PC-9 (cell line): ENCODE measurements at regions not wholly inside any gene's neighbourhood (a gene's known extent, or its start where the extent isn't known, plus 50 kb on each side); places are given as distances from the start of the nearest gene placed in this dataset.
A peak's percentile ranks its signal among the peaks of the same experiment; 100 is the strongest.

ENCODE experiments used
- BruUV-seq: library from RNA; stranded (reverse); fragments of 400-500 nt; replicated peaks from 2 replicates; lab custom pipeline; 2021; lab: Mats Ljungman, UMichigan
- CTCF ChIA-PET: fragments of 300-600 bp; sonication (Branson Sonifier 250); formaldehyde crosslinking; loops from one replicate; lab custom pipeline; 2022; ENCODE audit warnings: antibody characterized with exemption; lab: Charles Lee
- POLR2A ChIA-PET: fragments of 300-600 bp; sonication (Branson Sonifier 250); formaldehyde crosslinking; loops from one replicate; lab custom pipeline; 2022; ENCODE audit warnings: antibody characterized with exemption; ENCODE audit not compliant: unreplicated experiment; lab: Charles Lee
- DNase-seq, 2 experiments: peaks; one replicate each; pipeline versions ENCODE4 v3.0.0 to v3.0.0-alpha.2; 2015 to 2022; ENCODE audit warnings: mixed read lengths in 1 of 2
- H2AFZ ChIP-seq: fragments of 200-600 bp; sonication (generic); 2 replicates; pipeline ENCODE4 v1.8.1; 2017; ENCODE audit warnings: antibody characterized with exemption
- H3F3A ChIP-seq: fragments of 200-600 bp; sonication (generic); 2 replicates; pipeline ENCODE4 v1.8.1; 2017; ENCODE audit warnings: antibody characterized with exemption, mild to moderate bottlenecking, low read depth; ENCODE audit not compliant: insufficient read depth
- H3K27ac ChIP-seq: fragments of 200-600 bp; sonication (generic); 2 replicates; pipeline ENCODE4 v1.6.1; 2016; ENCODE audit warnings: mixed run types
- H3K27me3 ChIP-seq: fragments of 200-600 bp; sonication (generic); 2 replicates; pipeline ENCODE4 v1.6.1; 2016; ENCODE audit warnings: low read depth, mixed run types; ENCODE audit not compliant: insufficient read depth
- H3K36me3 ChIP-seq: fragments of 200-600 bp; sonication (generic); 2 replicates; pipeline ENCODE4 v1.6.1; 2016; ENCODE audit warnings: low read depth, mixed run types
- H3K4me1 ChIP-seq: fragments of 200-600 bp; sonication (generic); replicated peaks from 2 replicates; pipeline ENCODE4 v1.6.1; 2016; ENCODE audit warnings: mixed run types; ENCODE audit not compliant: insufficient read depth
- H3K4me2 ChIP-seq: fragments of 200-600 bp; sonication (generic); 2 replicates; pipeline ENCODE4 v1.6.1; 2017; ENCODE audit warnings: mixed run types
- H3K4me3 ChIP-seq: fragments of 200-600 bp; sonication (generic); 2 replicates; pipeline ENCODE4 v1.6.1; 2016; ENCODE audit warnings: mixed run types
- H3K79me2 ChIP-seq: fragments of 200-600 bp; sonication (generic); 2 replicates; pipeline ENCODE4 v1.6.1; 2017; ENCODE audit warnings: low read depth, mixed run types
- H3K9me2 ChIP-seq: fragments of 200-600 bp; sonication (generic); 2 replicates; pipeline ENCODE4 v1.8.1; 2017; ENCODE audit warnings: mild to moderate bottlenecking; ENCODE audit not compliant: insufficient read depth
- H3K9me3 ChIP-seq: fragments of 200-600 bp; sonication (generic); 2 replicates; pipeline ENCODE4 v1.8.1; 2016; ENCODE audit warnings: low read depth; ENCODE audit not compliant: insufficient read depth
- H4K20me1 ChIP-seq: fragments of 200-600 bp; sonication (generic); 2 replicates; pipeline ENCODE4 v1.8.1; 2017; ENCODE audit not compliant: insufficient read depth
- EZH2 ChIP-seq: fragments of 200-600 bp; sonication (generic); IDR thresholded peaks from 2 replicates; pipeline ENCODE4 v1.8.0; 2017; ENCODE audit warnings: antibody characterized with exemption, low read depth
- intact Hi-C: fragments of 100-400 bp; cut with micrococcal nuclease; formaldehyde crosslinking; loops from one replicate; pipeline ENCODE4 v1.10.0; 2022; ENCODE audit not compliant: unreplicated experiment
- TF ChIP-seq, protein P1 (sequence below): fragments of 200-600 bp; sonication (generic); conservative IDR thresholded peaks from 2 replicates; pipeline ENCODE4 v1.6.1; 2017; ENCODE audit warnings: mixed run types, antibody characterized with exemption, mild to moderate bottlenecking, moderate library complexity

DNA sequence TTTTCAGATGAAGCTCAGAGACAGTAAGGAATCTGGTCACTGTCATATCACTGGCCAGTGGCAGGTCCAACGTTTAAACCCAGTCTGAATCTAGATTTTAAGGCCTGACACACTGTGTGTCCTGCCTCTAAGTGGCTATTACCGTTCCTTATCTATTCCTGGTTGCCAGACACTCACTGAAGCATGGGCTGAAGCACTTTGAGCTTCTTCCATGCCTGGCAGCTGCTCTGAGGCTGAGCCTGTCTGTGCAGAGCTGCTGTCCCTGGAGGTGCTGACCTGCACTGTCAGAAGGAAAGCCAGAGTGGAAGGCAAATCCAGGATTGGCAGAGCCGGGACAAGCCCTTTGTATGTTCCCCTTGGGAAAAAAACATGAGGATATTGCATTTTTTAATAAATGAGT lies 109.2 kb upstream of the SLC7A1 start:
- no TSS peak for BruUV-seq
- peaks cover 26% of the 10 kb centered on the region for H3F3A ChIP-seq
- no peak overlapping the region for H3K4me3 ChIP-seq
- no peak for DNase-seq
- H3K4me2 ChIP-seq: no peak overlapping the region
- H4K20me1 ChIP-seq: no peaks in the 10 kb centered on the region
- peaks cover 19% of the 10 kb centered on the region for H3K4me1 ChIP-seq
- no peaks in the 10 kb centered on the region for H3K9me3 ChIP-seq
- ChIA-PET CTCF (no interaction called here), POLR2A (no interaction called here)
- TF ChIP-seq EZH2: no peak
- TF ChIP-seq, protein P1, sequence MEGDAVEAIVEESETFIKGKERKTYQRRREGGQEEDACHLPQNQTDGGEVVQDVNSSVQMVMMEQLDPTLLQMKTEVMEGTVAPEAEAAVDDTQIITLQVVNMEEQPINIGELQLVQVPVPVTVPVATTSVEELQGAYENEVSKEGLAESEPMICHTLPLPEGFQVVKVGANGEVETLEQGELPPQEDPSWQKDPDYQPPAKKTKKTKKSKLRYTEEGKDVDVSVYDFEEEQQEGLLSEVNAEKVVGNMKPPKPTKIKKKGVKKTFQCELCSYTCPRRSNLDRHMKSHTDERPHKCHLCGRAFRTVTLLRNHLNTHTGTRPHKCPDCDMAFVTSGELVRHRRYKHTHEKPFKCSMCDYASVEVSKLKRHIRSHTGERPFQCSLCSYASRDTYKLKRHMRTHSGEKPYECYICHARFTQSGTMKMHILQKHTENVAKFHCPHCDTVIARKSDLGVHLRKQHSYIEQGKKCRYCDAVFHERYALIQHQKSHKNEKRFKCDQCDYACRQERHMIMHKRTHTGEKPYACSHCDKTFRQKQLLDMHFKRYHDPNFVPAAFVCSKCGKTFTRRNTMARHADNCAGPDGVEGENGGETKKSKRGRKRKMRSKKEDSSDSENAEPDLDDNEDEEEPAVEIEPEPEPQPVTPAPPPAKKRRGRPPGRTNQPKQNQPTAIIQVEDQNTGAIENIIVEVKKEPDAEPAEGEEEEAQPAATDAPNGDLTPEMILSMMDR: no peak
- H3K36me3 ChIP-seq: no peaks in the 10 kb centered on the region
- no peaks in the 10 kb centered on the region for H3K27me3 ChIP-seq
- no peak overlapping the region for H2AFZ ChIP-seq
- H3K27ac ChIP-seq: no peak overlapping the region
- no peaks in the 10 kb centered on the region for H3K9me2 ChIP-seq
- H3K79me2 ChIP-seq: no peaks in the 10 kb centered on the region
- intact Hi-C loops: loop anchor here (10.0 kb wide), 1 partner anchor 110 kb away; the partner anchor contains the start of gene SLC7A1

DNA sequence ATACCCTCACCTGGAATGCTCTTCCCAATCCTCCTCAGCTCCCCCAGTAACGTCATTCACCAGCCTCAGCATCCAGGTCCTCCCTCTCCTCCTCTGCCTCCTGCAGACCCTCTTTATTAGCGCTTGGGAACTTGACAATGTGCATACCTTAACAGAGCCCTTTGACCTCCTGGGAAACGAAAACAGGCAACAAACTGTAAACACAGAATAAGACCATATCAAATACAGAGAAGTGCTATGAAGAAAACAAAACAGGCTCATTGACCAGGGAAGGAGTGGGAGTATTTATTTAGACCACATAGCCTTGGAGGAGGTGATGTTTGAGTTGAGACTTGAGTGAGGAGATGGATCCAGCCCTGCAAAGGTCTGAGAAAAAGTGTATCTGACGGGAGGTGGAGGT lies 107.9 kb upstream of the SLC7A1 start:
- Histone ChIP-seq H3K4me1 (peaks cover 19% of the 10 kb centered on the region), H3K79me2 (no peaks in the 10 kb centered on the region), H3K27ac (peak overlapping the region; percentile 50), H3F3A (peaks cover 26% of the 10 kb centered on the region), H4K20me1 (no peaks in the 10 kb centered on the region), H3K27me3 (no peaks in the 10 kb centered on the region), H3K9me3 (no peaks in the 10 kb centered on the region), H3K4me2 (peak overlapping the region; percentile 78), H3K36me3 (no peaks in the 10 kb centered on the region), H2AFZ (no peak overlapping the region), H3K9me2 (no peaks in the 10 kb centered on the region), H3K4me3 (no peak overlapping the region; the same call in 1 of the 2 replicates)
- intact Hi-C loops: loop anchor here (10.0 kb wide), 1 partner anchor 109 kb away; the partner anchor contains the start of gene SLC7A1
- TF ChIP-seq EZH2: no peak
- TF ChIP-seq, protein P1: no peak
- no TSS peak for BruUV-seq
- no peak for DNase-seq
- ChIA-PET CTCF (no interaction called here), POLR2A (no interaction called here)

DNA sequence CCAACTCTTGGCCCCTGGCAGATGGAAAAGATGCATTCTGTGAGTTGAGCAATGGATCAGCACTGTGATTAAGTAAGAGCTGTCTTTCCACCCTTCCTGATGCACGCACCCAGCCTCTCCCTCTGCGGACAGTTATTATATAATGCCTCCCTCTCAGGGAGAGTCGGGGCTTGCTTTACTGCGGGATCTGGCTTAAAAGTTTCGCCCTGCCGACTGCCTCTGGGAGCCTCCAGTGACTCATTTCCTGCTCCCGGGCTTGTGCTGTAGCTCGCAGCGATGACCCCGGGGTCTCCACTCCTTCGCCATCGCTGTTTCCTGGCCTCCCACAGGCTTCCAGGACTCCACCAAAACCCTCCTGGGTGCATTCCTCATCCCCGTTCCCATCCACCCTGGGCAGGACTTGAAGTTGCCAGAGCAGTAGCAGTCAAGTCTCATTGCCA lies 107.4 kb upstream of the SLC7A1 start:
- Histone ChIP-seq H3K4me3 (peak overlapping the region; percentile 41; the same call in 1 of the 2 replicates), H3K36me3 (no peaks in the 10 kb centered on the region), H3K9me2 (no peaks in the 10 kb centered on the region), H2AFZ (peak overlapping the region; percentile 63), H3K27ac (peak overlapping the region; percentile 50), H4K20me1 (no peaks in the 10 kb centered on the region), H3K9me3 (no peaks in the 10 kb centered on the region), H3K27me3 (no peaks in the 10 kb centered on the region), H3K4me2 (peak overlapping the region; percentile 78), H3K79me2 (no peaks in the 10 kb centered on the region), H3K4me1 (peaks cover 19% of the 10 kb centered on the region), H3F3A (peaks cover 26% of the 10 kb centered on the region)
- DNase-seq: peak; percentile 66 to 70
- no peak for TF ChIP-seq EZH2
- TF ChIP-seq, protein P1: no peak
- ChIA-PET CTCF (interaction anchor here (0.6 kb wide), 1 partner anchor 410 kb away, joined by 3 read pairs; no protein-coding TSS in a partner anchor), POLR2A (interaction anchor here (0.5 kb wide), 1 partner anchor 160 kb away, joined by 8 read pairs; no protein-coding TSS in a partner anchor)
- intact Hi-C loops: loop anchor here (10.0 kb wide), 1 partner anchor 108 kb away; the partner anchor contains the start of gene SLC7A1
- BruUV-seq: no TSS peak
